GM19438 (cell line): ENCODE measurements at regions not wholly inside any gene's neighbourhood (a gene's known extent, or its start where the extent isn't known, plus 50 kb on each side); places are given as distances from the start of the nearest gene placed in this dataset.

Source experiments
- ATAC-seq: cut with Tn5 transposase; IDR thresholded peaks from one replicate; pipeline ENCODE4 v1.9.1; 2021; ENCODE audit warnings: low read depth; ENCODE audit not compliant: unreplicated experiment

GRCh38 chr2:53452400-53452799 lies 315.2 kb upstream of the CHAC2 start:
- ATAC-seq: no peak

- ATAC-seq: no peak
Observed at GRCh38 chr2:53450923-53451322, 316.7 kb upstream of the CHAC2 start.

GRCh38 chr2:53448591-53448990 lies 319.0 kb upstream of the CHAC2 start:
- ATAC-seq: no peak

- no peak for ATAC-seq
Observed at GRCh38 chr2:53448086-53448485, 319.5 kb upstream of the CHAC2 start.

GRCh38 chr2:53445383-53446070 lies 322.1 kb upstream of the CHAC2 start:
- no peak for ATAC-seq

GRCh38 chr2:53442783-53443182 lies 324.8 kb upstream of the CHAC2 start:
- ATAC-seq: no peak

- ATAC-seq: no peak
Observed at GRCh38 chr2:53442093-53442492, 325.5 kb upstream of the CHAC2 start.

- ATAC-seq: no peak
Observed at GRCh38 chr2:53438692-53439091, 328.9 kb upstream of the CHAC2 start.

GRCh38 chr2:53438100-53438499 lies 329.5 kb upstream of the CHAC2 start:
- ATAC-seq: no peak

GRCh38 chr2:53437371-53437770 lies 330.2 kb upstream of the CHAC2 start:
- ATAC-seq: no peak

GRCh38 chr2:53436882-53437281 lies 330.7 kb upstream of the CHAC2 start:
- no peak for ATAC-seq

- ATAC-seq: no peak
Observed at GRCh38 chr2:53435610-53436009, 332.0 kb upstream of the CHAC2 start.

- no peak for ATAC-seq
Observed at GRCh38 chr2:53434466-53434865, 333.1 kb upstream of the CHAC2 start.

GRCh38 chr2:53432936-53433335 lies 334.7 kb upstream of the CHAC2 start:
- no peak for ATAC-seq

GRCh38 chr2:53429901-53430300 lies 337.7 kb upstream of the CHAC2 start:
- ATAC-seq: no peak

GRCh38 chr2:53424902-53425301 lies 342.7 kb upstream of the CHAC2 start:
- ATAC-seq: no peak

GRCh38 chr2:53423465-53423864 lies 344.1 kb upstream of the CHAC2 start:
- no peak for ATAC-seq

GRCh38 chr2:53422979-53423378 lies 344.6 kb upstream of the CHAC2 start:
- ATAC-seq: no peak

- ATAC-seq: no peak
Observed at GRCh38 chr2:53417385-53417784, 350.2 kb upstream of the CHAC2 start.

GRCh38 chr2:53407363-53408080 lies 360.1 kb upstream of the CHAC2 start:
- no peak for ATAC-seq

- ATAC-seq: no peak
Observed at GRCh38 chr2:53403792-53404413, 363.7 kb upstream of the CHAC2 start.

GRCh38 chr2:53397085-53397484 lies 370.5 kb upstream of the CHAC2 start:
- no peak for ATAC-seq
